Keratinocyte (primary cell): ENCODE measurements at regions not wholly inside any gene's neighbourhood (a gene's known extent, or its start where the extent isn't known, plus 50 kb on each side); places are given as distances from the start of the nearest gene placed in this dataset.
"Not testable (repeated sequence)": the region's sequence is repeated elsewhere in the genome, so short reads cannot be mapped to it uniquely, and the experiment has no call there.

ENCODE experiments used
- EZH2 ChIP-seq: IDR thresholded peaks from one replicate; pipeline ENCODE4 v1.6.1; 2012; ENCODE audit warnings: inconsistent platforms, mild to moderate bottlenecking, low read length, moderate library complexity
- TF ChIP-seq, protein P1 (sequence below), 3 experiments: IDR thresholded peaks in 1 of 3; conservative IDR thresholded peaks in 1 of 3; optimal IDR thresholded peaks in 1 of 3; 2 replicates in 2 of 3; 3 replicates in 1 of 3; pipeline versions ENCODE3 to v1.5.1; 2011; ENCODE audit warnings: low read length in 3 of 3, mild to moderate bottlenecking in 3 of 3, moderate library complexity in 2 of 3, control low read depth in 1 of 3, inconsistent platforms in 1 of 3; ENCODE audit not compliant: insufficient read depth in 2 of 3; ENCODE audit errors: extremely low read depth in 1 of 3

DNA sequence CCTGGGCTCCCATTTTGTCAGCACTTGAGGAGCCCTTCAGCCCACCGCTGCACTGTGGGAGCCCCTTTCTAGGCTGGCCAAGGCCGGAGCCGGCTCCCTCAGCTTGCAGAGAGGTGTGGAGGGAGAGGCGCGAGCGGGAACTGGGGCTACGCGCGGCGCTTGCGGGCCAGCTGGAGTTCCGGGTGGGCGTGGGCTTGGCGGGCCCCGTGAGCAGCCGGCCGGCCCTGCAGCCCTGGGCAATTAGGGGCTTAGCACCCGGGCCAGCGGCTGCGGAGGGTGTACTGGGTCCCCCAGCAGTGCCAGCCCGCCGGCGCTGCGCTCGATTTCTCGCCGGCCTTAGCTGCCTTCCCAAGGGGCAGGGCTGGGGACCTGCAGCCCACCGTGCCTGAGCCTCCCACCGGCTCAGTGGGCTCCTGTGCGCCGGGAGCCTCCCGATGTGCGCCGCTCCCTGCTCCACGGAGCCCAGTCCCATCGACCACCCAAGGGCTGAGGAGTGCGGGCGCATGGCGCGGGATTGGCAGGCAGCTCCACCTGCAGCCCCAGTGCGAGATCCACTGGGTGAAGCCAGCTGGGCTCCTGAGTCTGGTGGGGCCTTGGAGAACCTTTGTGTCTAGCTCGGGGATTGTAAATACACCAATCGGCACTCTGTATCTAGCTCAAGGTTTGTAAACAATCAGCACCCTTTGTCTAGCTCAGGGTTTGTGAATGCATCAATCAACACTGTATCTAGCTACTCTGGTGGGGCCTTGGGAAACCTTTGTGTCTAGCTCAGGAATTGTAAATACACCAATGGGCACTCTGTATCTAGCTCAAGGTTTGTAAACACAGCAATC, 137.8 kb downstream of the RFX6 start:
- TF ChIP-seq, protein P1, sequence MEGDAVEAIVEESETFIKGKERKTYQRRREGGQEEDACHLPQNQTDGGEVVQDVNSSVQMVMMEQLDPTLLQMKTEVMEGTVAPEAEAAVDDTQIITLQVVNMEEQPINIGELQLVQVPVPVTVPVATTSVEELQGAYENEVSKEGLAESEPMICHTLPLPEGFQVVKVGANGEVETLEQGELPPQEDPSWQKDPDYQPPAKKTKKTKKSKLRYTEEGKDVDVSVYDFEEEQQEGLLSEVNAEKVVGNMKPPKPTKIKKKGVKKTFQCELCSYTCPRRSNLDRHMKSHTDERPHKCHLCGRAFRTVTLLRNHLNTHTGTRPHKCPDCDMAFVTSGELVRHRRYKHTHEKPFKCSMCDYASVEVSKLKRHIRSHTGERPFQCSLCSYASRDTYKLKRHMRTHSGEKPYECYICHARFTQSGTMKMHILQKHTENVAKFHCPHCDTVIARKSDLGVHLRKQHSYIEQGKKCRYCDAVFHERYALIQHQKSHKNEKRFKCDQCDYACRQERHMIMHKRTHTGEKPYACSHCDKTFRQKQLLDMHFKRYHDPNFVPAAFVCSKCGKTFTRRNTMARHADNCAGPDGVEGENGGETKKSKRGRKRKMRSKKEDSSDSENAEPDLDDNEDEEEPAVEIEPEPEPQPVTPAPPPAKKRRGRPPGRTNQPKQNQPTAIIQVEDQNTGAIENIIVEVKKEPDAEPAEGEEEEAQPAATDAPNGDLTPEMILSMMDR (optimal IDR thresholded peaks at IDR 0.05 in 1 of 3, IDR thresholded peaks at IDR 0.05 in 1 of 3, conservative IDR thresholded peaks at IDR 0.05 in 1 of 3; ENCODE audit: extremely low read depth in 1 of 3, insufficient read depth in 2 of 3, low read length in 3 of 3), result not testable (repeated sequence)
- TF ChIP-seq EZH2, result not testable (repeated sequence)
